ENCODE measurements at regions not wholly inside any gene's neighbourhood (a gene's known extent, or its start where the extent isn't known, plus 50 kb on each side); places are given as distances from the start of the nearest gene placed in this dataset.
"Not testable (repeated sequence)": the region's sequence is repeated elsewhere in the genome, so short reads cannot be mapped to it uniquely, and the experiment has no call there.

GRCh38 chr10:7026818-7027217 lies 384.0 kb downstream of the SFMBT2 start:
- no peak for DNase-seq

- no peak for DNase-seq
Measured at GRCh38 chr10:7025296-7025695, 385.5 kb downstream of the SFMBT2 start.

DNA sequence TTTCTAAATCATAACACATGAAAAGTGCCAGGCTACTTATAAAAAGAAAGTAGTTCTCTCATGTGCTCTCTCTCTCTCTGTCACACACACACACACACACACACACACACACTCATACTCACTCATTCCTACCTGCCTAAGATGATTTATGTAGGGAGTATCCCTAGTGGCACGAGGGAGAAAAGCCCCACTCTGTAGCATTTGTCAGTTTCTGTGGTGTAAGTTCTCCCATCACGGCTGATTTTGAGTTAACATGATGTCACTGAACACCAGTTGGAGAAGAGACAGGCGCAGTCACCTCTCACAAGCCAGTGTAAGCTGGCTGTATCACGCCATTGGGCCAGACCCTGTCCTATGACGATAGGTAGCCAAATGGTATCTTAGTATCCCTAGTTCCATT lies 395.4 kb downstream of the SFMBT2 start:
- DNase-seq, result no peak

DNA sequence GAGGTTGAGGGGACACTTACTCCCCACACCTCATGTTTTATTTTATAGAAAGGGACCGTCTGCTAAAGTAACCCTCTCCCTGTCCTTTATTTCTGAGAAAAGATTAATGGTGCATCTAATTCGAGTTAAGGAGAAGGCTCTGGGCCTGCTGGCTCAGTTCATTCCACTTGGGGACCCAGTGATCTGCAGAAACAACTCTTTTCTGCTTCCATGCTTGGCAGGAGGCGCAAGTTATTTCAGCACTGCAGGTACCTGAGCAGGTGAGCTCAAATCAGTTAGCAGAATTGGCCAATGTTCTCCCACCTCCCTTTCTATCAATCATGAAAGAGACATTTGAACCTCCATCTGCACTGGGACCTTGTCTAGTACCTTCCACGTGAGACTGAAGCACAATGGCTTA lies 396.1 kb downstream of the SFMBT2 start:
- no peak for DNase-seq

GRCh38 chr10:7011994-7012393 lies 398.8 kb downstream of the SFMBT2 start:
- no peak for DNase-seq

DNA sequence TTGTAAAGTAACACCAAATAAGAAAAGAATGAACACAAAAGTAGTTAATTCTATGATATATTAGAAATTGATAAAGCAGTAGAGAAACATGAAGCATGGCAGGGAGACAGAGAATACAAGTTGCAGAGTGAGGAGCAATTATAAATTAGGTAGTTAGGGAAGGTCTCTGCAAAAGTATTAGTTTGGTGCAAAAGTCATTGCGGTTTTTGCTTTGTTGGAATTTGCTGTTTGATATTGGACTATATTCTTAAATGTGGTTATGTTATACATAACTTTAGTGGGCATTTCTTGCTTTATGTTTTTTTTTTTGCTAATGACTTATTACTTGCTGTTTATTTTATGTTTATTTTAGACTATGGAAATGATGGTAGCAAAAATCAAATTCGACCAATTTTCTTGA lies 402.2 kb downstream of the SFMBT2 start:
- DNase-seq, result no peak

- no peak for DNase-seq
Measured at GRCh38 chr10:7007600-7008190, 403.1 kb downstream of the SFMBT2 start.

DNA sequence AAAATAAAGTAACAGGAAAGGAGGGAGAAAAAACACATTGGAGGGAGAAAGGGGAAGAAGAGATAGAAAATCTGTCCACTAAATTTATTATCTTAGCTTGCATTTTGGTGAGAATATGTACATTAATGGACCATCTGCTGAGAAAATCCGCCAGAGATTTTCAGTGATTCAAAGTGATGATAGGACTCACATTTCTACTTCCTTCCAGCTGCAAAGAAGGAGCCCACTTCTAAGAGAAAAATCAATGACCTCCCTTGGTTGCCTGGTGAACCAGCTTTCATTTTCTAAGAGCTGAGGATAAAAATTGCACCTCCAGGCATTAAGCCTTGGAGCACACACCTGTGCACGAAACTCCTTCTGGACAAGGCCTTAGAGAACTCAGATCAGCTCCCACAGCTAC lies 404.3 kb downstream of the SFMBT2 start:
- no peak for DNase-seq

DNA sequence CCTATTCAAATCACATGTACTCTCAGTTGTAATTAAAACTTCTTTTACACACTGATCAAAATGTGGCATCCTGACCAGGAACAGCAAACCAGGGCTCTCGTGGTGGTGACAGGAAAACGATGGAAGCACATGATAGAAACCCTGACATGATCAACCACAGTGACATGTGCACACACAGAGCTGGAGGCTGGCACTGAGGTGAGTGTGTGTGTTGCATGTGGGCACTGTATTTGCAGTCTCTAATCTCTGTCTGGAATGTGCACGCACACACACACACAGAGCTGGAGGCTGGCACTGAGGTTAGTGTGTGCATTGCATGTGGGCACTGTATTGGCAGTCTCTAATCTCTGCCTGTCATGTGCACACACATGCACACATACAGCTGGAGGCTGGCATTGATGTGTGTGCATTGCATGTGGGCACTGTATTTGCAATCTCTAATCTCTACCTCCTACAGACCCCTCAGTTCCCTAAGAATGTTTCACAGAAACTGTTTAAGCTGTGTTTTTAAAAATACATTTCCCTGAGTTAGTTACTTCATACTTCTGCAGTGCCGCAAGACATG lies 406.9 kb downstream of the SFMBT2 start:
- DNase-seq, result no peak

DNA sequence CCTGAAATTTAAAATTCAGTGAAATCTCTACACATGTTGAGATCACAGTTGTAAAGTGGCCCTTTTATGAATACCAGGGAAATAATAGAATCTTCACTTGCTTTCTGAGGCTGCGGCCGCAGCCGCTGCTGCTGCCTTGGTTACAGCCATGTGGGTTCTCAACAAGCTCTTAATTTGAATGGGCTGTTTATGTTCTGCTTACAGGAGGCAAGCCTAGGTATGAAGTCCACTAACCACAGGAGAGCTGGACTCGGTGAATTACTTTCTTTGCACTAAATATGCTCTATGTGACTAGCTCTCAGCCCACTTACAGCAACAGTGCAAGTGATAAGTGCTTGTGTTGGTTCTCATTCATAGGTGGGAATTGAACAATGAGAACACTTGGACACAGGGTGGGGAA lies 410.8 kb downstream of the SFMBT2 start:
- no peak for DNase-seq

GRCh38 chr10:6999232-6999925 lies 411.5 kb downstream of the SFMBT2 start:
- no peak for DNase-seq

- DNase-seq, result no peak
Measured at GRCh38 chr10:6997509-6997908, 413.3 kb downstream of the SFMBT2 start.

DNA sequence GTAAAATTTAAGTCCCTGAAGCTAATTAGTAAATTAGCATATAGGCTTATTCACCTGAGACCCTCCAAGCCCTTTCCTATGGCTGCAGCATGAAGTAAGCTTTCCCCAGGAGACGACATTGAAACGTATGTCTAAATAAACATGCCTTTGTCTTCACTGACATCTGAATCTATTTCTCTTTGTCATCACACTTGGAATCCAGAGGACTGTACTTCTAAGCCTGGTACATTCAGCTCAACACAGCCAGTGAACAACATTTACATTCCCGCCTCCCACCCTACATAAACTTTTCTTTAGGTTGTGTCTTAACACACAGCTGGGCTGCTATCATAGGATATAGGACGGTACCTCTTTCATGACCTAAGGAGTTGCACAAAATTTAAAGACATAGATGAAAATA lies 414.4 kb downstream of the SFMBT2 start:
- DNase-seq, result no peak

GRCh38 chr10:6995831-6996230 lies 415.0 kb downstream of the SFMBT2 start:
- no peak for DNase-seq

GRCh38 chr10:6995341-6995740 lies 415.3 kb upstream of the PRKCQ start:
- DNase-seq, result no peak

GRCh38 chr10:6990891-6991290 lies 410.8 kb upstream of the PRKCQ start:
- no peak for DNase-seq

- no peak for DNase-seq
Measured at GRCh38 chr10:6988654-6989053, 408.6 kb upstream of the PRKCQ start.

DNA sequence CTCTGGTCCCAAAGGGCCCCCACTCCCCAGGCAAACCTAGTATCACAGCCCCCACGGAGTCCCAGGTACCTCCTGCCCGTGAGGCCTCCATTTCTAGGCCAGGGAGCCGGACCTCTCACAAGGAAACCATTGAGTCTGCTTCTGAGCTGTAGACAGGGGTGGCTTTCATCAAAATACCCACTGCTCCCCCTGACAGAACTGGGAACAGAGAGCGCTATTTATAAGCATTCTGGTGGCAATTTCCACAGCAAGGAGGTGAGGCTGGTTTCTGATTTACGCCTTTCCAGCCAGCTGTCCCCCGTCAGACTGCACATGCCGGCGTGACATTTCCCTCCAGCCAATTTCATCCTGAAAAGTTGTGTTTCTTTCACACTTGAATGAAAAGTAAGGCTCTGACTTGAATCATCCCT lies 407.5 kb upstream of the PRKCQ start:
- DNase-seq, result no peak

- DNase-seq, result no peak
Measured at GRCh38 chr10:6986927-6987326, 406.9 kb upstream of the PRKCQ start.

DNA sequence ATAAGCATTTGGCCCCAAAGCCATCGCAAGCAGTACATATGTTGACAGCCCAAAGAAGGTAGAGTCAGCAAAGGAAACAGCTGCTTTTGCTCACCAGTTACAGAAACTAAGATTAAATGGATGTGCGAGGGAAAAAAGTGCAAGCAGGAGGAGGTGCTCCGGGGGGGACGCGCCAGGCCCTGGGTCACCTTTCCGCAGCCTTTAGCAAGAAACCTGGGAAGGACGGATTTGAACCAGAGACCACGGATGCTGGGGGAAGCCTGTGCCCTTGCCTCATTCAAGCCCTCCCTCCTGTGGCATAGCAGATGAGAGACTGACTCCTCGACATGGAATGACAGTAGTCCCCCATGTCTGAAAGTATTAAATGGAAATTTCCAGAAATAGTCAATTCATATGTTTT lies 405.6 kb upstream of the PRKCQ start:
- DNase-seq, result no peak

DNA sequence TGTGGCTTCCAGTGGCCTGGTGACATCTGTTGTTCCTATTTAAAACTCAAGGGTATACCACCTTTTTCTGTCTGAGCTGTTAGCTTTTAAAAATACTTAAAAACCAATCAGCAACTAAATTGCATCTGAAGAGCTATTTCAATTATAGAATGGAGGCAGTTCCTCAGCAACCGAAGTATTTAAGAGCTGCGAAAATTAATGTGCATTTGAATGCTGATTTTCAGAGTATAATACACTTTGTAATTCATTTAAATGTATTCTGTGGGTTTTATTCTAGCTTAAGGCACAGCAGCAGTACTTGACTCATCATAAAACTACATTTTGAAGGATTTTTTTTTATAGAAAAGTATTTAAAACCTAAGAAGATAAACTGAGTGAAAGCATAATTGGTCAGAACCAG lies 404.9 kb upstream of the PRKCQ start:
- DNase-seq, result no peak

DNA sequence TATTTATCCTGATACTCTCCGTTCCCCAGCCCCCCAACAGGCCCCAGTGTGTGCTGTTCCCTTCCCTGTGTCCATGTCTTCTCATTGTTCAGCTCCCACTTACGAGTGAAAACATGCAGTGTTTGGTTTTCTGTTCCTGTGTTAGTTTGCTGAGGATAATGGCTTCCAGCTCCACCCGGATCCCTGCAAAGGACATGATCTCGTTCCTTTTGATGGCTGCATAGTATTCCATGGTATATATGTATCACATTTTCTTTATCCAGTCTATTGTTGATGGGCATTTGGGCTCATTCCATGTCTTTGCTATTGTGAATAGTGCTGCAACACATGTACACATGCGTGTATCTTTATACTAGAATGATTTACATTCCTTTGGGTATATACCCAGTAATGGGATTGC lies 403.9 kb upstream of the PRKCQ start:
- DNase-seq, result not testable (repeated sequence)

- no peak for DNase-seq
Measured at GRCh38 chr10:6980353-6980752, 400.3 kb upstream of the PRKCQ start.

DNA sequence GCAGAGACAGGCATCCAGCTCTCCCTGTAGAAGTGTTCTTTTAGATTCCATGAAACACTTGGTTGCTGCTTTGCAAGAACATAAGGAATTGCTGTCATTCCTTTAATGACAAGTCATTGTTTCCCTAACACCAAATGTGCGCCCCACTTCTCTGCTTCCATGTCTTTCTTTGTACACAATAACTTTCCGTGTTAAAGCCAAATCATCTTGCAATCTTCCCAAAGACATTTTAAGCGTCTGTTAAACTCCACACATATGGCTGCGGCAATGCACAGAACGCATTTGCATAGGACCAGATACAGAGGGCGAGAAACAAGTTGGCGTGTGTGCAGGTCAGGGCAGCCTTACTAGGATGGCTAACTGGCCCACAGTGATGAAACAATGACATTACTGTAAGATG lies 399.3 kb upstream of the PRKCQ start:
- DNase-seq, result no peak

GRCh38 chr10:6978187-6978627 lies 398.1 kb upstream of the PRKCQ start:
- peak; percentile 57 for DNase-seq

All from NCI-H146 (cell line).